Activated naive CD4-positive, alpha-beta T cell treated with anti-CD3 and anti-CD28 coated beads for 36 hours (primary cell): ENCODE measurements at regions not wholly inside any gene's neighbourhood (a gene's known extent, or its start where the extent isn't known, plus 50 kb on each side); places are given as distances from the start of the nearest gene placed in this dataset.

Source experiments
- CTCF ChIA-PET: fragments of 350-600 bp; sonication (Branson Sonifier 250); formaldehyde crosslinking; loops from one replicate; lab custom pipeline; 2021; ENCODE audit warnings: antibody characterized with exemption; lab: Charles Lee
- DNase-seq: peaks from one replicate; pipeline ENCODE4 v3.0.0-alpha.2; 2020
- H3K27ac Mint-ChIP-seq: one replicate; pipeline ENCODE4 v1.8.0; 2021; ENCODE audit warnings: mild to moderate bottlenecking, mixed read lengths
- H3K27me3 Mint-ChIP-seq: one replicate; pipeline ENCODE4 v1.8.0; 2021; ENCODE audit warnings: low read depth, mixed read lengths
- H3K36me3 Mint-ChIP-seq: one replicate; pipeline ENCODE4 v1.8.0; 2021; ENCODE audit warnings: low read depth, mixed read lengths
- H3K4me1 Mint-ChIP-seq: one replicate; pipeline ENCODE4 v1.8.0; 2021; ENCODE audit warnings: low read depth, mixed read lengths
- H3K4me3 Mint-ChIP-seq: one replicate; pipeline ENCODE4 v1.8.0; 2021; ENCODE audit warnings: mild to moderate bottlenecking, moderate library complexity, mixed read lengths
- H3K9me3 Mint-ChIP-seq: one replicate; pipeline ENCODE4 v1.8.0; 2021; ENCODE audit warnings: mixed read lengths
- intact Hi-C: fragments of 100-400 bp; cut with micrococcal nuclease; formaldehyde crosslinking; loops from one replicate; pipeline ENCODE4 v1.15.1; 2023

DNA sequence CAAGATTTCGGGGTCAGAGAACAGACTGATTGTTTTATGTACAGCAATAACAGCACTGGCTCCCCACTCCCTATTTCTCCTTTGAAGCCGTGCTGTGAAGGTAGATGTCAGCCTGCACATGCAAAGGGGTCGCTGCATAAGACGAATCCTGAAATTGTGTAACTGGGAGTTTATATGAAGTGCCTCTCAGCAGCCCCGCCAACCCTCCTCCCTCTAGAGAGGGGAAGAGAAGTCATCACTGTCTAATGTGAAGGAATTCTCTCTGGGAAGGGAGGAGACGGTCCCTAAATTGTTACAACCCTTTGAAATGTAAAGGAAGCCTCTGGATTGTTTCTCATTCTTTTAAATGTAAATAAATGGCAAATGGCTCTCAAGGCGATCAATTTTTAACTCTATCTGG, 545.3 kb downstream of the PLA2G4A start:
- no peaks in the 10 kb centered on the region for H3K36me3 Mint-ChIP-seq
- no peaks in the 10 kb centered on the region for H3K27me3 Mint-ChIP-seq
- no peak overlapping the region for H3K4me3 Mint-ChIP-seq
- no peak overlapping the region for H3K27ac Mint-ChIP-seq
- no peak for DNase-seq
- H3K4me1 Mint-ChIP-seq: no peaks in the 10 kb centered on the region
- H3K9me3 Mint-ChIP-seq: no peaks in the 10 kb centered on the region
- CTCF ChIA-PET: no interaction called here
- intact Hi-C loops: no loop called here

DNA sequence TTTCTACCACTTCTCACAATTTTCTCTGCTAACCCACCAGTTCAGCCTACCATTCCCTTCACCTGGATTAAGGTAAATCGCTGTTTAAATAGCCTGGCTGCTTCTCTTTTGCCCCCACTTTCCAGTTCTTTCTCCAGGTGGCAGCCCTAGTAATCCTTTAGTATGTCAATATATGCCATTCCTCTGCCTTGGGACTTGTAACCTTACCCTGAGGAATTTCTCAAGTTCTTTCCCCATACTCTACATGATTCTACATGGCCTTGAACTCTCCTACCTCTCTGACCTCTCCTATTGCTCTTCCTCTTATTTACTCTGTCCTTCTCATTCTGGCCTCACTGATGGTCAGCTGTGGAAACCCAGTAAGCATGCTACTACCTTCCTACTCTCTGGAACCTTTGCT, 546.0 kb downstream of the PLA2G4A start:
- H3K36me3 Mint-ChIP-seq: no peaks in the 10 kb centered on the region
- CTCF ChIA-PET: no interaction called here
- intact Hi-C loops: no loop called here
- no peaks in the 10 kb centered on the region for H3K4me1 Mint-ChIP-seq
- DNase-seq: no peak
- H3K27ac Mint-ChIP-seq: no peak overlapping the region
- no peaks in the 10 kb centered on the region for H3K9me3 Mint-ChIP-seq
- no peak overlapping the region for H3K4me3 Mint-ChIP-seq
- H3K27me3 Mint-ChIP-seq: no peaks in the 10 kb centered on the region

DNA sequence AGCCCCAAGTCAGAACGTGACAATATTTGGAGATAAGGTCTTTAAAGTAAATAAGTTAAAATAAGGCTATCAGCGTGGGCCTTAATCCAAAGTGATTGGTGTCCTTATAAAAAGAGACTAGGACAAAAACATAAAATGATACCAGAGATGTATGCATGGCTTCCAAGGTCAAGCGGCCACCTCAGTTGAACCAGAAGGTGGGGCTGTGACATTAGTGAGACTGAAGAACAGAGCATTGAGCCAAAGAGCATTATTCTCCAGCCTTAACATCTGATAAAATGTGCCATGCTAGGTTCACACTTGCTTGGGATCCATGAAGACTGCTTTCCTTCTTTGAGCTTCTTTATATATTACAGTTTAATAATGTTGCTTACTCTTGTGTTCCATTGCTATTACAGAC, 554.6 kb downstream of the PLA2G4A start:
- no peak for DNase-seq
- Mint-ChIP-seq H3K27me3 (no peaks in the 10 kb centered on the region), H3K36me3 (no peaks in the 10 kb centered on the region), H3K27ac (no peak overlapping the region), H3K9me3 (no peaks in the 10 kb centered on the region), H3K4me3 (no peak overlapping the region), H3K4me1 (no peaks in the 10 kb centered on the region)
- intact Hi-C loops: no loop called here
- CTCF ChIA-PET: no interaction called here

DNA sequence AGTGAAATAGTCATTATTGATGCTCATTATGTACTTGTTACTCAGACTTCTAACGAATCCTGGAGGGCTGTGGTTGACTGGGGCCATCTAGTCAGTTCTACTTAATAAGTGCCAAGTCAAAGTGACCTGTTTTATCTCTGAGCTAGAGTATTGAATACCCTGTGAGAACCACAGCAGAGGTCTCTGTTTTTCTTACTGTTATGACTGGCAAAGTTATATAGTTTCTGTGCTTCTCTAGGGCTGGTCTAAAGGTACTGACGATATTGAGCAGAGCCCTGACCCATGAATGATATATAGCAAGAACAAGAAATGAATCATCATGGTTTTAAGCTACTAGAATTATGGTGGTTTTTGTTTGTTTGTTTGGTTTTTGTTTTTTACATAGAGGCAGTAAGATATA, 555.8 kb downstream of the PLA2G4A start:
- Mint-ChIP-seq H3K4me3 (no peak overlapping the region), H3K9me3 (no peaks in the 10 kb centered on the region), H3K27ac (no peak overlapping the region), H3K27me3 (no peaks in the 10 kb centered on the region), H3K4me1 (no peaks in the 10 kb centered on the region), H3K36me3 (no peaks in the 10 kb centered on the region)
- DNase-seq: no peak
- CTCF ChIA-PET: interaction anchor here (0.8 kb wide), 1 partner anchor 16 kb away, joined by 4 read pairs; no protein-coding TSS in a partner anchor
- intact Hi-C loops: no loop called here

DNA sequence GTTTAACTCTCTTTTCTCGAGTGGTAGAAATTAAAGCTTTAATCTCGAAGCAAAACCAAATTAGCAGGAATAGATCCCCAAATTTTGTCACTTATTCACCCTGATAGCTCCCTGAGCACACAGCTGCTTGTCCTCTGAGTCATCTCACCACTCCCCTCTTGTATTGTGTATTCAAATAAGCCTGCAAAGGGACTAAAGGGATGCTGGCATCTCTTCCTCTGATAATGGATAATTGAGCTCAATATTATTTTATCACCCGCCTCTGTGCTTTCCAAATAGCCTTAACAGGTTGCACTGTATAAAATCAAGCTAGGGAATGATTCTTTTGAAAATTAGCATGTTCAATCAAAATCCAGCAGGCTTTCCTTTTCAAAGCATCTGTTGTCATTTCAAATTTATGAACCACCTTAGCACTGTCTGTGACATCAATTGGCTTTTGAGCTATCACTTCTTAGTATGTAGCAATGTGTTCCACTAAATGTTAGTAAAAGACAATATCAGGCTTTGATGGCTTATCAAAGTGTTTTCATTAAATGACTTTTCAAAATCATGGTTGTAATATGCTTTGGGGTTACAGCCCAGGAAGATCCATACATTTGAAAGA, 561.6 kb downstream of the PLA2G4A start:
- no peaks in the 10 kb centered on the region for H3K36me3 Mint-ChIP-seq
- H3K4me1 Mint-ChIP-seq: no peaks in the 10 kb centered on the region
- no peak for DNase-seq
- CTCF ChIA-PET: no interaction called here
- H3K9me3 Mint-ChIP-seq: no peaks in the 10 kb centered on the region
- no peaks in the 10 kb centered on the region for H3K27me3 Mint-ChIP-seq
- H3K27ac Mint-ChIP-seq: no peak overlapping the region
- intact Hi-C loops: no loop called here
- H3K4me3 Mint-ChIP-seq: no peak overlapping the region

DNA sequence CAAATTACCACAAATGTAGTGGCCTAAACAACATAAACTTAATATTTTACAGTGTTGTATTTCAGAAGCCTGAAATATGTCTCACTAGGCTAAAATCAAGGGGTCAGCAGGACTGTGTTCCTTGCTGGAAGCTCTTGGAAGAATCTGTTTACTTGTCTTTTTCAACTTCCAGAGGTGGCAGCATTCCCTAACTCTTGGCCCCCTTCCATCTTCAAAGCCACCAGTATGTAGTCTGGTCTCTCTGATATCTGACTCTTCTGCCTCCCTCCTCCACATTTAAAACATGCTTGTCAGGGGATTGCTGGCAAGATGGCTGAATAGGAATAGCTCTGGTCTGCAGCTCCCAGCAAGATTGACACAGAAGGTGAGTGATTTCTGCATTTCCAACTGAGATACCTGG, 567.5 kb downstream of the PLA2G4A start:
- Mint-ChIP-seq H3K4me1 (no peaks in the 10 kb centered on the region), H3K36me3 (no peaks in the 10 kb centered on the region), H3K27me3 (no peaks in the 10 kb centered on the region), H3K9me3 (peaks cover 6% of the 10 kb centered on the region), H3K27ac (no peak overlapping the region), H3K4me3 (no peak overlapping the region)
- CTCF ChIA-PET: no interaction called here
- no peak for DNase-seq
- intact Hi-C loops: no loop called here

DNA sequence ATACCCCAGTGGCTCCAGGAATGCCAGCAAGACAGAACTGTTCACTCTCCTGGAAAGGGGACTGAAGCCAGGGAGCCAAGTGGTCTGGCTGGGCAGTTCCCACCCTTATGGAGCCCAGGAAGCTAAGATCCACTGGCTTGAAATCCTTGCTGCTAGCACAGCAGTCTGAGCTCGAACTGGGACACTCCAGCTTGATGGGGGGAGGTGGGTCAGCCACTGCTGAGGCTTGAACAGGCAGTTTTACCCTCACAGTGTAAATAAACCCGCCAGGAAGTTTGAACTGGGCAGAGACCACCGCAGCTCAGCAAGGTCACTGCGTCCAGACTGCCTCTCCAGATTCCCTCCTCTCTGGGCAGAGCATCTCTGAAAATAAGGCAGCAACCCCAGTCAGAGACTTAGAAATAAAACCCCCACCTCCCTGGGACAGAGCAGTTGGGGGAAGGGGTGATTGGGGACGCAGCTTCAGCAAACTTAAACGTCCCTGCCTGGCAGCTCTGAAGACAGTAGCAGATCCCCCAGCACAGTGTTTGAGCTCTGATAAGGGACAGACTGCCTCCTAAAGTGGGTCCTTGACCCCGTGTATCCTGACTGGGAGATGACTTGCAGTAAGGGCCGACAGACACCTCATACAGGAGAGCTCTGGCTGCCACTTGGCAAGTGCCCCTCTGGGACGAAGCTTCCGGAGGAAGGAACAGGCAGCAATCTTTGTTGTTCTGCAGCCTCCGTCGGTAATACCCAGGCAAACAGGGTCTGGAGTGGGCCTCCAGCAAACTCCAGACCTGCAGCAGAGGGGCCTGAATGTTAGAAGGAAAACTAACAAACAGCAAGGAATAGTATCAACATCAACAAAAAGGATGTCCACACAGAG, 568.4 kb downstream of the PLA2G4A start:
- peaks cover 6% of the 10 kb centered on the region for H3K9me3 Mint-ChIP-seq
- H3K27me3 Mint-ChIP-seq: no peaks in the 10 kb centered on the region
- no peak overlapping the region for H3K4me3 Mint-ChIP-seq
- H3K36me3 Mint-ChIP-seq: no peaks in the 10 kb centered on the region
- no peak for DNase-seq
- H3K4me1 Mint-ChIP-seq: no peaks in the 10 kb centered on the region
- no peak overlapping the region for H3K27ac Mint-ChIP-seq
- intact Hi-C loops: no loop called here
- CTCF ChIA-PET: no interaction called here

DNA sequence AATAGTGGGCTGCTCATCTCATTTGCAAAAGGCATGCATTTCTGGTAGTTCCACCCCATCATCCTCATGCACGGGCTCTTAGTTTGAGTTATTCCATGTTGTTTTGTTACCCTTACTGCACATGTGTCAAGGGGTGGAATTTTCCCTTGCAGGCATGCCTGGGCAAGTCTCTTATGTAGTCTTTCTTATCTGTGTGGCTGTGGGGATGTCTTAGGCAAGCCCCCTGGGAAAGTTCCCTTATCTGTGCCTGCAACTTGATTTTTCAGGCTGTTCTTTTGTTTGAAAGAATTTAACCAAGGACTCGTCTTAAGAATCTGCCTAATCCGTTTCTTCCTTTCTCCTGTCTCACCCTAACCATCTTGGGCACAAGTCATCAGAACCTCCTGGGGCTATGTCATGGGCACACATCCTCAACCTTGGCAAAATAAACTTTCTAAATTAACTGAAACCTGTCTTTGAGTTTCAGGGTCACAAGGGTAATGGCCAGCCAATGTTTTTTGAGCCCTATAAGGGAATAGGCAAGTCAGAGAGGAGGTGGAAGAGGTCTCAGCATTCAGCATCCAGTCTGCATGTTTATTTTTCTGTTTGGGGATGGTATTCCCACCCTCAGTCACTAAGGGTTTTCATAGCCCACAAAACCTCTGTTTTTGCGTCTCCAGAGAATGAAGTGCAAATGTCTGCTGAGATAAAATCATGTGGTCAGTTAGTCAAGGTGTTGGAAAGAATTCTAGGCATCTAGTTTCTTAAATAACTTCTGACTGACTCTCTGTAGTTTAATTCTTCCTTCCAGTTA, 579.7 kb downstream of the PLA2G4A start:
- no peaks in the 10 kb centered on the region for H3K27me3 Mint-ChIP-seq
- no peak overlapping the region for H3K4me3 Mint-ChIP-seq
- no peak overlapping the region for H3K27ac Mint-ChIP-seq
- CTCF ChIA-PET: no interaction called here
- intact Hi-C loops: no loop called here
- no peak for DNase-seq
- H3K36me3 Mint-ChIP-seq: no peaks in the 10 kb centered on the region
- H3K4me1 Mint-ChIP-seq: no peaks in the 10 kb centered on the region
- H3K9me3 Mint-ChIP-seq: peaks cover 2% of the 10 kb centered on the region

DNA sequence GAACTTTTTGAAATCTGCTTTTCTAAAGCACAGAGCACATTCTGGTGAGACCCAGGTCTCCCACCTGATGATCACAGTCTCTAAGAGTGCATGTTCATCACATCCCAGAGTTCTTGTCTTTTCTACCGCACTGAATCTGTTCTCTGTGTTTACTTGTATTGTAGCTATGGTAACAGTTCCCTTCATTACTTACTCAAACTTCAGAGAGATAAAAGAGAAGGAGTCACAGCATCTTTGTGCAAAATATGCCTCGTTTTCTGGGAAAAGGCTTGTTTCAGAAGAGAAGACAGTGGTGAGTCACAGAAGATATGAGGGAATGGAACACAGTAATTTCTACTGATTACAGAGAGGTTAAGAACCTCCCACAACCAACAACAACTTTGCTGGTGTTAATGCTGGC, 580.6 kb downstream of the PLA2G4A start:
- no peak overlapping the region for H3K27ac Mint-ChIP-seq
- H3K27me3 Mint-ChIP-seq: no peaks in the 10 kb centered on the region
- H3K9me3 Mint-ChIP-seq: peaks cover 2% of the 10 kb centered on the region
- intact Hi-C loops: no loop called here
- CTCF ChIA-PET: no interaction called here
- H3K4me1 Mint-ChIP-seq: no peaks in the 10 kb centered on the region
- no peaks in the 10 kb centered on the region for H3K36me3 Mint-ChIP-seq
- H3K4me3 Mint-ChIP-seq: no peak overlapping the region
- DNase-seq: no peak

DNA sequence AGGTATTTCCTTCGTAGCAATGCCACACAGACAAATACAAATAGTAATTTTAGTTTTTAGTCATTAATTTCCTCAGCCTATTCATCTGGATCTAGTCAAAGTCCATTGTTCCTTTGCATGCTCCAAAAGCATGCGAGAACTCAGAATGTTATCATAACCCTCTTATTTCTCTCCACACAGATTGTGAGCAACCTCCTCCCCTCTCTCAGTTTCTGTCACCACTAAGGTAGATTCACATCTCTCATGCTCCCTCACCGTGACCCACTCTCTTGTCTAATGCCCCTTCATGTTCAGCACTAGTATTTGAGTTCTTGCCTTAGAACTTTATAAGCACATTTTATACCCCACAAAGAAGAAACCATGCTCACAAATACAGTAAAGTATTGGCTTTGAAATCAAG, 582.4 kb downstream of the PLA2G4A start:
- no peaks in the 10 kb centered on the region for H3K4me1 Mint-ChIP-seq
- no peak overlapping the region for H3K27ac Mint-ChIP-seq
- no peaks in the 10 kb centered on the region for H3K27me3 Mint-ChIP-seq
- CTCF ChIA-PET: no interaction called here
- DNase-seq: no peak
- peaks cover 2% of the 10 kb centered on the region for H3K9me3 Mint-ChIP-seq
- no peaks in the 10 kb centered on the region for H3K36me3 Mint-ChIP-seq
- H3K4me3 Mint-ChIP-seq: no peak overlapping the region
- intact Hi-C loops: no loop called here

DNA sequence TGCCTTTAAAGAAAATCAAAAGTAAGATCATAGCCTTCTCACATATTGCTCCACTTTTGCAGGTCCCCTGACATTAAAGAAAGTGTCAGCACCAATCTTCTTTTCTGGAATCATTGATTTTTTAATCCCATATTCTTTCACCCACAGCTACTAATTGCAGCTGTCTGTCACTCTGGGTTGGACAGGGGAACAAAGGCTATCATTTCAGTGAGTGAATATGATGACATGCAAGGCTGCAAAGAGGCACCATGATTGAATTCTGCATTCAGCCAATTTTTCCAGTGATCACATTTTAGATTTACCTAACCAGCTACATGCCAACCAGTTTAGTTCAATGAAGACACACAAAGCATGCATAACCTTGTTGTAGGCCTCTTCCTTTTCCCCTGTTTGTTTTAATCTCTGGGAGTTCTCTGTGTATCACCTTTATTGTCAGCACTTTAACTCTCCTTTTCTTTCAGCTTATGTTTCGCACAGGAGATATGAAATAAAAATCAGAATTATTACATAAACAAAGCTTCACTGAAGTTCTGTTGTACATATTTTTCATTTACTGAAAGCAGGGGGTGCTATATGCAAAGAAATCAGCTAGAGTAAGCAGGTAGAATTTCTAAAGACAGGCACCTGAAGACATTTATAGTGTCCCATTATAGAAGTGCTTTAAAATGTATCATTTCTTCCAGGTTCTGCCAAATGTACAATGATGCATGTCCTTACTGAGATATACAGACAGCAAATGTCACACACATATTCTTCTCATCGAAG, 584.8 kb downstream of the PLA2G4A start:
- DNase-seq: no peak
- Mint-ChIP-seq H3K4me1 (no peaks in the 10 kb centered on the region), H3K36me3 (no peaks in the 10 kb centered on the region), H3K9me3 (peaks cover 2% of the 10 kb centered on the region), H3K27me3 (no peaks in the 10 kb centered on the region), H3K4me3 (no peak overlapping the region), H3K27ac (no peak overlapping the region)
- intact Hi-C loops: no loop called here
- CTCF ChIA-PET: no interaction called here

DNA sequence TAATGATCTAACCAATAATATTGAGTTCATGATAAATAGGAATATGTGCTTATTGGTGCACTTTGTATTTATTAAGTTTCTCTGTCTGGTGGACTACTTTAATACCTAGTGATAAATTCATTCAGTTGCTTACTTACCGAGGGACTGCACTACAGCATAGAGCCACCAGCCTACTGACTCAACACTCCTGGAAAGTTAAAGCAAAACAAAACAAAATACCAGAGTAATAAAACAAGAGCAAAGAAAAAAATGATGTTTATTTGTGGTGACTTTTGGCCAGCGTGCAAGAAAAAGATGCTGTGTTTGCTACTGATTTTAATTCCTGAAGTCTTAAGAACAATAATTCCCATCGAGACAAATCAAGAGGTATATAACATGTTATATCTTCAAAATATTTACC, 586.3 kb downstream of the PLA2G4A start:
- no peak for DNase-seq
- no peak overlapping the region for H3K4me3 Mint-ChIP-seq
- no peaks in the 10 kb centered on the region for H3K9me3 Mint-ChIP-seq
- no peaks in the 10 kb centered on the region for H3K27me3 Mint-ChIP-seq
- CTCF ChIA-PET: no interaction called here
- intact Hi-C loops: no loop called here
- H3K4me1 Mint-ChIP-seq: no peaks in the 10 kb centered on the region
- no peaks in the 10 kb centered on the region for H3K36me3 Mint-ChIP-seq
- H3K27ac Mint-ChIP-seq: no peak overlapping the region
